GM19395 (cell line): ENCODE measurements at regions not wholly inside any gene's neighbourhood (a gene's known extent, or its start where the extent isn't known, plus 50 kb on each side); places are given as distances from the start of the nearest gene placed in this dataset.

Experiments
- ATAC-seq: cut with Tn5 transposase; IDR thresholded peaks from one replicate; pipeline ENCODE4 v1.9.1; 2021; ENCODE audit warnings: mild to moderate bottlenecking, moderate library complexity; ENCODE audit not compliant: unreplicated experiment

GRCh38 chr4:77360451-77360850, 203.4 kb downstream of the CCNG2 start:
- no peak for ATAC-seq

GRCh38 chr4:77366876-77367275, 209.9 kb downstream of the CCNG2 start:
- ATAC-seq = peak; percentile 85

DNA sequence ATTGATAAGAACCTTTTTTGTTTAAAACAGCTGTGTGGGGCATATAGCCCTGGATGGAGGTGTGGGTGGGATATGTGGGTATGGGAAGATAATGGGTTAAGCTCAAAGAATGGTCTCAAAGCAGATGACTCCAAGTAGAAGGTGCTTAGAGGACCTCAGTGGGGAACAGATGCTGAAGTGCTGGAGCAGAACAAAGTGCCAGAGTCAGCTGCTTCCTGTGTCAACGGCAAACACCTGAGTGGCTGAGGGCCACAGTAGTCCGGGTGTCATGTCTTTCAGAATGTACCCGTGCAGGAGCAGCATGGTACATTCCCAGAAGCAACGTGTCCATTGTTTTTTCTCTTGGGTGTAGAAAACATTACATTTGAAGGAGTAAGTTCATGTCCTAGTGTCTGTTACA, 210.6 kb downstream of the CCNG2 start:
- peak; percentile 57 for ATAC-seq

GRCh38 chr4:77372375-77372774, 215.4 kb downstream of the CCNG2 start:
- no peak for ATAC-seq

DNA sequence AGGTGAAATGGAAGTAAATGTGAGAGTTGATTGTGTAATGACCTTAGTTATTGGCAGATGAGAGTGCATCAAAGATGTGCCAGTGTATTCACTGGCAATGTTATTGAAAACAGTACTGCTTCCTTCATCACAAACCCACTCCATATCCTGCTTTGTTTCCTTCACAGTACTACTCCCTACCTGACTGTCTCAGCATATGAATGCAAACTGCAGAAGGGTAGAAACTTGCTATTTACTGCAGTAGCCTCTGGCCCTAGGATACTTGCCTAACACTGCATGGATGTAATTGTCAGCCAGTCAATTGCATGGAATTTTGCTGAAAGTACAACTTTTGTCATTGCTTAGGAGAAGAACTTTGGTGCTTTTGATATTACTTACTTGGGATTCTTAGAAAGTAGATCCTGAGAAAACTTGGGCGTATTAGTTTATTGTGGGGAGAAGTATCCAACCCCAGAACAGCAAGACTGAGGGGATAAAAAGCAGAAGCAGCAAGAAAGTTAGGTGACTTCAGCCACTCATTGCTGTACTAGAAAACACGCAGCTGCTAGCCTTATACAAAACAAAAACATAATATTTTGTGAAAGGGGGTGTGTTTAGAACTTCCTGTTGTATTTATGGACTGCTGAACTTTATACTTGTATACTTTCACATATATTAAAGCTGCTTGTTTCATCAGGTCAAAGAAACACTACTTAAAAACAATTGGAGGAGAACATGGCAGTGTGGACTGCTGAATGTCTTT, 219.0 kb downstream of the CCNG2 start:
- ATAC-seq = no peak

- no peak for ATAC-seq
Observed at GRCh38 chr4:77376788-77377460, 219.9 kb downstream of the CCNG2 start.

DNA sequence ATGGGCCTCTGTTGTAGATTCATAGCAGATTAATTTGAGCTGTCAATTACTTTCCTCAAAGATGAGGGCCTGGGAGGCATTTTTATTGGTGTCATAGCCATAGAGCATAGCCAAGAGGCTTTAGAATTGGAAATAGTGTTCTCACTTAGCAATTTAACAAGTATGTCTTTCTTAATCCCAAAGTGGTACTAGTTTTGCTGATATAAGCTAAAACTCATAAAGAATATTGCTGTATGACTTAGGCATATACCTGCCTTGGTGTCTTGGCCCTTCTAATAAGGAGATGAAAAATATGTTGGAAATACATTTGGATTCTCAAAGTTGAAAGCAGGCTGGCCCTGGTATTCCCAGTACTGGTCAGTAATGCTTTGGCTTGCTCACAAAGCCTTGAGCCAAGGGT, 221.5 kb upstream of the CXCL13 start:
- no peak for ATAC-seq

DNA sequence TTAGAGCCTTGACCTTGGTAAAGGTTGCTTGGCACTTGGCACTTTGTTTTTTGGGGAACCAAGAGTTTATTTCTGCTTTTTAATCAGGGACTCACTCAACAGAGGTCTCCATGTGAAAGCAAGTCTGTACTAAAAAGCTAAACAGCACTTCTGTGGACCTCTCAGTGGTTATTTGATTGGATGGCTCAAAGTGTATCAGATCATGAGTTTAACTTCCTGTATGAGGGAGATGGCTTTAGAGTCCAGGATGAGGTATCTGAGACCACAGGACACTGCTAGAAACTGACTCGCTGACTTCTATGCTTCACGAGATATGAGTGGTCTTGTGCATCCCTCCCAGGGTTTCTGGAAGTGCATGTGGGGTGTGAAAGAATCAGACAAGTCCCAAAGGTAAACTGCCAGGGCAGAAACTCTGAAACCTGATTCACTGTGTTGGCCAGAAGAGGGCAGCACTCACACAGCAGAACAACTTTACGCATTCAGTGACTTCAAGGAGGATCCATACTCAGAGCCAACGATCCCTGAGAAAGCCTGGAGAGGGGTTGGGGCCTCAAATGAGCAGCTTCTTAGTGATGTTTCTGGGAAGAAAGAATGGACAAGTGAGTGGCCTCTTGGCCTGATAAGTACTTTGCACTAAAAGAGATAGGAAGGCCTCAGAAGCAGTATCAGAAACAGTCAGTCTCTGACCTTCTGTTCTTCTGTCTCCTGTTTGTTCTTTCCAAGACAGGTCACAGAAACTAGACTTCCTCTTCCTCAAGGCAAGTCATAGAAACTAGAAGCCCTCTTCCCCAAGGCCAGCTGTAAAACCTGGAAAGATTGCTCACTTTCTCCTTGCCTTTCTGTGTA, 220.3 kb upstream of the CXCL13 start:
- peak; percentile 87 for ATAC-seq

DNA sequence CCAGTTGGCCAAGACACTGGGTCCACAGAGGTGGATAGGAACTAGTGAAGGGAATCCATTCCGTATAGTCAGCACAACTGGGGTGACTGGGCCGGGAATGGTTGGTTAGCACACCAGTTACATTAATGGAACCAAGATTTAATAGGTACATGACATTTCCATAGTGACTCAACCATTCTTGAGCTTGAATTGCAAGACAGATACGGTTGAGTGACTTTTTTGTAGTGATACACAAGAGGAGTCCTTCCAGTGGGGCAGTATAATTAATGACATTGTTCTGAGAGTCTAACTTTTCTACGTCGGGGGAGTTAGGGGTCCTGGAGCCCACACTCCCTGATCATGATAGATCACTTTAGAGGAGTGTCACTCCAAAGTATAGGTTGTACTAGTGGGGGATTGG, 211.6 kb upstream of the CXCL13 start:
- no peak for ATAC-seq

- ATAC-seq = no peak
Observed at GRCh38 chr4:77395481-77395880, 210.1 kb upstream of the CXCL13 start.

DNA sequence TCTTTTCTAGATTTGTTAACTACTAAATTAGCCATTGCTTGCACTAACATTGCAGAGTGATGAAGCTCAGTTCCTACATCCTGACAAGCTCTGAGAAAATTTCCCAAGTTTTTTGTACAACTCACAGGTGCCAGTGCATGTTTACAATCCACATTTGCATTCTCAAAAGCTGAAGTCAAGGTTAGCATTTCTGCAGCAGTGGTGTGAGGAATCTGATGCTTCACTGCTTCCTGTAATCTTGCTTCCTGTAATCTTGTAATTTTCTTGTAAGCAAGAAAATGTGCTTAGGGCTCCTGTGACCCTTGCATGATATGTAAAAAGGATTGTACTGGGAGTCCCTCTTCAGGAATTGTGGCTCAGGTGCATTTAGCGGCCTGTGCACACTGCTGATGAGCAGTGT, 207.4 kb upstream of the CXCL13 start:
- no peak for ATAC-seq

GRCh38 chr4:77399831-77400230, 205.8 kb upstream of the CXCL13 start:
- no peak for ATAC-seq

DNA sequence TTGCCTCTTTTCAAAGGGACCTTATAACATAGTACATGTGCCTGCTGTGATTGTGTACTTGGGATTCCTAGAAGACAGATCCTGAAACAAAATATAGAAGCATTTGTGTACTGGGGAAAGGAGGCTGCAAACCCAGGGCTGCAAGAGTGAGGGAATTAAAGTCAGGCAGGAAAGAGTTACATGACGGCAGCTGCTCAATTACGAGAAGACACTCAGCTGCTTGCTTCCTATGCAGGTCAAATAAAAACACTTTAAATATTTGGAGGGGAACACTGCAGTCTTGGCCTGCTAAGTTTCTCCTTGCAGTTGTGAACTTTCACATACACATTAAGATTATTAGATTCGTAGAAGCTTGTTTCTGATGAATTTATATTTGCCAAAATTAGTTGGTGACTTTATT, 191.9 kb upstream of the CXCL13 start:
- no peak for ATAC-seq

GRCh38 chr4:77415689-77416088, 189.9 kb upstream of the CXCL13 start:
- ATAC-seq = no peak

GRCh38 chr4:77418333-77418732, 187.3 kb upstream of the CXCL13 start:
- ATAC-seq = no peak

DNA sequence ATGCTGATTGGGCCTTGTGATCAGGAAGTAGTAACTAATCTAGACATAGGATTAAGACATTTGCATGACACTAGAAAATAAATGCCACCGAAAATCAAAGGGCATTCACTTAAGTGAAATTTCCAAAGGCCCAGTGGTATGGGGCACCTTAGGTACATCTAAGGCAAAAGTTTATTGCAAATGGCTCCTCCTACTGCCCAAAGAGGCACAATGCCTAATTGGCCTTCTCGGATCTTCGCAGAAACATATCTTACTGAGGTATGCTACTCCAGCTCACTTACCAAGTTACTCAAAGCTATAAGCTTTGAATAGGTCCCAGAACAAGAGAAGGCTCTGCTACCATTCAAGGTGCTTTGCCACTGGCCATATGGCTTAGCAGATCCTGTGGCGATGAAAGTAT, 174.8 kb upstream of the CXCL13 start:
- ATAC-seq = no peak

DNA sequence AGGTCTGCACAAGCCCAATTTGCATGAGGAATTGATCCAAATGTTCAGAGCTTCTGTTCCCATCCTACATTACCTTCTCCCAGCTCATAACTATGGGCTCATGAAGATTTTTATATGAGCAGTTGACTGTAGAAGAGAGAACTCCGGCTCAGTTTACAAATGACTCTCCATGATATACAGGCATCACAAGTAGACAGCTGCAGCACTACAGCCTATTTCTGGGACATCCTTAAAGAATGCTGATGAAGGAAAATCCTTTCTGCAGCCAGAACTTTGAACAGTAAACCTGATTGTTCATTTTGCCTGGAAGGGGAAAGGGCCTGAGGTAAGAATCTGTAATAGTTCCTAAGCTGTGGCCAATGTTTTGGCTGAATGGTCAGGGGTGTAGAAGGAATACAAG, 174.1 kb upstream of the CXCL13 start:
- ATAC-seq = no peak

GRCh38 chr4:77432717-77433417, 172.8 kb upstream of the CXCL13 start:
- ATAC-seq = peak; percentile 35

DNA sequence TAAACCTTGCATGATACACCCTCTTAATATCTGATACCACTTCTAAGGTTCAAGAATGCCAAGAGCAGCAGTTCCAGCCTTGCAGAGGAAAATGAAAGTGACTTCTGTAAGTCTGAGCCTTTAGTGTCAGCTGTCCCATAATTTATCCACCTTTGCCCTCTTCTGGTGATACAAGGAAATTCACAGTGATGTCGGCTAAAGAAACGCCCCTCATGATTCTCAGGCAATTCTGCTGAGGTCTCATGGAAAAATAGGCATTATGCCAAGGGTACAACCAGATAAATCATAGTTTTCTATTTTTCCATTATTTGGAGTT, 172.2 kb upstream of the CXCL13 start:
- ATAC-seq = peak; percentile 92

GRCh38 chr4:77434299-77435092, 171.1 kb upstream of the CXCL13 start:
- no peak for ATAC-seq

DNA sequence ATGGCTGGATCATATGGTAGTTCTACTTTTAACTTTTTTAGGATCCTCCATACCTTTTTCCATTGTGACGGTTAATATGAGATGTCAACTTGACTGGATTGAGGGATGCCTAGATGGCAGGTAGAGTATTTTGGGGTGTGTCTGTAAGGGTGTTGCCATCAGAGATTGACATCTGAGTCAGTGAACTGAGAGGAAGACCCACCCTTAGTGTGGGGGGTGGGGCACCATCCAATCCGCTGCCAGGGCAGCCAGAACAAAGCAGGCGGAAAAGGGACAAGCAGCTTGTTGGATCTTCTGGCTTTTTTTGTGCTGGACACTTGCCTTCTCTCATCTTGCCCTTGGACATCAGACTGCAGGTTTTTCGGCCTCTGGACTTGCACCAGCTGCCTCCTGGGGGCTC, 168.5 kb upstream of the CXCL13 start:
- ATAC-seq = no peak
